GM12873 (cell line): ENCODE measurements at regions not wholly inside any gene's neighbourhood (a gene's known extent, or its start where the extent isn't known, plus 50 kb on each side); places are given as distances from the start of the nearest gene placed in this dataset.

Experiments used
- CTCF ChIP-seq: IDR thresholded peaks from 2 replicates; pipeline ENCODE4 v1.5.1; 2012; ENCODE audit warnings: low read depth, mild to moderate bottlenecking, moderate library complexity, low read length, control low read depth; ENCODE audit not compliant: insufficient read depth; ENCODE audit errors: missing control alignments

DNA sequence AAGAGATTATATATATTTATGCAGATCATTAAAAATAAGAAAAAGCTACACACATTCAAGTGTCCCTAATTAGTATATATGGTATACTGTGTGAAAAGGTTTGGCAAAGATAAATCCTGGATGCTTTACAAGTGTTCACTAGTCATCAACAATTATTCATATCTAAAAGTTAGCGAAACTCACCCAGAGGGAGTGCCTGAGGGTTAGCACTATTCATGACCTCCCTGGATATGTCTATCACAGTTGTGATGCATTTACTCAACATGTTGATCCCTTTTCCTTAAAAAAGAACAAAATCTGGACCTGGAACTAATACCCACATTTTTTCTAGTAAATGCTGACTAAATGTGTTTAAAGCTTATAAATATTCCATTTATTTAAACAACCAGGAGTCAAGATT, 273.0 kb upstream of the SMC2 start:
- TF ChIP-seq CTCF: no peak

GRCh38 chr9:103837940-103838339, 256.2 kb upstream of the SMC2 start:
- no peak for TF ChIP-seq CTCF

GRCh38 chr9:103839197-103839596, 254.9 kb upstream of the SMC2 start:
- TF ChIP-seq CTCF: no peak

DNA sequence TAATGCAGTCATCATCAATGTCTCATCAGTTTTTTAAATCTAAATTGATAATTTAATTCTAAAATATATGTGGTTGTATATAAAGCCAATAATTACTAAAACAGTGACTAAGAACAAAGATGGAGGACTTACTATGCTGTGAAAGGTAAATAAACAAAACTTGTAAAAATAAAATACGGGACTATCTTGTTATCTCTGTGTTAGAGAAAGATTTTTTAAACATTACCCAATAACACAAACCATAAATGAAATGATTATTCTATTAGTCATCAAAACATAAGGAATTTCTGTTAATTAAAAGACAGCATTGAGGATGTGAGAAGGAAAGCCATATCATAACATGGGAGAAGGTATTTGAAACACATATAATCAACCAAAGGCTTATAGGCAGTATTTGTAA, 226.2 kb upstream of the SMC2 start:
- TF ChIP-seq CTCF: no peak

- TF ChIP-seq CTCF: no peak
Measured at GRCh38 chr9:103872811-103873210, 221.3 kb upstream of the SMC2 start.

GRCh38 chr9:103881419-103881818, 212.7 kb upstream of the SMC2 start:
- no peak for TF ChIP-seq CTCF

DNA sequence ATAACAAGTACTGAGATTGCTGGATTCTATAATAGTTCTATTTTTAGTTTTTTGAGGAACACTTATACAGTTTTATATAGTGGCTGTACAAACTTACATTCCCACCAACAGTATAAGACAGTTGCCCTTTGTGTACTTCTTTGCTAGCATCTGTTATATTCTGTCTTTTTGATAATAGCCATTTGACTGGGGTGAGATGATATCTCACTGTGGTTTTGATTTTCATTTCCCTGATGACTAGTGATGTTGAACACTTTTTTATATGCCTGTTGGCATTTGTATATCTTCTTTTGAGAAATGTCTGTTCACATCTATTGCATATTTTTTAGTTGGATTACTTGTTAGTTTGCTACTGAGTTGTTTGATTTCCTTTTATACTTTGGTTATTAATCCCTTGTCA, 204.1 kb upstream of the SMC2 start:
- no peak for TF ChIP-seq CTCF

- TF ChIP-seq CTCF: no peak
Measured at GRCh38 chr9:103894184-103894583, 199.9 kb upstream of the SMC2 start.
